ENCODE measurements at regions not wholly inside any gene's neighbourhood (a gene's known extent, or its start where the extent isn't known, plus 50 kb on each side); places are given as distances from the start of the nearest gene placed in this dataset.

DNA sequence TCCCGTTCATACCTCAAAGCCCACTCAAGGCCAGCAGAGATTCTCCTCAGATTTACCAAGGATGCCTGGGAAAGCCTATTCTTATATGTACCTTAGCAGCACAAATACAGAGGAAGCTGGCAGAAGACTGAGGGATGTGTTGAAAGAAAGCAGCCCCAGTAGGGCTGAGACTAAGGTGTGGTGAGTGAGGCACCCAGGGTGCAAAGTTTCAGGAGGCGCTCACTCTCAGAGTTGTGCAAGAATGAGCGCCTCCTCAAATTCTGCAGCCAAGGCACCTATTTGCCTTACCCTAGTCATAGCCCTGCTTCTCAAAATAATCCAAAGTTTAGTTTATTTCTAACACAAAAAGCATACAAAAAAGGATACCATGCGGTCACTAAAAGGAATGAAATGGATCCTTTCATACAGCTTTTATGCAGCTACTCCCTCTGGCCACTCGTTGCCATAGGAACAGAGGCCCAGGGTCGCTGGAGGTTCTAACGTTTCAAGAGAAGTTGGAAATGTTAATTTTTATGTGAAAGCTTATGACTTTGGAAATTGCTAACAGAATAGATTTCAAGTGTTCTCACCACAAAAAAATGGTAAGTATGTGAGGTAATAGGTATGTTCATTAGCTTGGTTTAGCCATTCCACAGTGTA lies 79.7 kb upstream of the SMIM23 start:
- Histone ChIP-seq H3K4me3 (no peak overlapping the region), H3K27ac (no peak overlapping the region), H3K9me3 (no peaks in the 10 kb centered on the region), H3K4me1 (no peaks in the 10 kb centered on the region), H3K36me3 (no peaks in the 10 kb centered on the region), H3K27me3 (no peaks in the 10 kb centered on the region)
- DNase-seq = no peak
- no peak for ATAC-seq
- intact Hi-C loops (cut with DNase I; ENCODE audit: low total_unique reads) (no loop called here), in situ Hi-C loops (cut with MboI; ENCODE audit: low sequenced_read_pairs in 4 of 4) (no loop called here)
- TF ChIP-seq POLR2A (IDR thresholded peaks at IDR 0.05) (no peak), CTCF (IDR thresholded peaks at IDR 0.05 in 4 of 5, conservative IDR thresholded peaks at IDR 0.05 in 1 of 5) (no peak)

DNA sequence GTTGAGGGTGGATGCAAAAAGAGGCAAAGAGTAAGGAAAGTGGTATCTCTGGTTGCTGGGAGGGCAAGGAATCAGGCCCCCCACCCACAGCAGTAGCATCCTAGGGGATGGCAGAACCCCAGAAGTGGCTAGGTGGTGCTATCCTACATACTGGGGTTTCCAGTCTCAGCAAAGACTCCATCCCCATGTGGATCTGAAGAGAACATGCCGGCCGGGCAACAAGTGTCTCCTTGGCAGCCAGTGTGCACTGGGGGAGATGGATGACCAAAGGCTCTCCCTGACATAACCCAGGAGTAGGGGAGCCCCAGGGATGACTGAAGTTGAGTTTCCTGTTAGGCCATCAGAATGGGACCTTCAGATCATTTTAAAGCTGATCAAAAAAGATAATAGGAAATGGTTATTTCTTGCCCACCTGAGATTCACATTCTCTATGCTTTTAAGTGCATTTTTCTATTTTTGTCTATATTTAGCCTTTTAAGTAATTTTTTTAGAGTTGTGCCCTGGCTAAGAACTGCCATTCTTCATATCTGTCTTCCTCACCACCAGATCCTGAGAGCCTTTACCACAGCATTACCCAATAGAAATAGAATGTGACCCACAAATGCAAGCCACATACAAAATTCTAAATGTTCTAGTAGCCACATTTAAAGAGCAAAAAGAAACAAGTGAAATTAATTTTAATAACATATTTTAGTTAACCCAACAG lies 78.7 kb upstream of the SMIM23 start:
- no peaks in the 10 kb centered on the region for H3K27me3 ChIP-seq
- intact Hi-C loops (cut with DNase I; ENCODE audit: low total_unique reads) (no loop called here), in situ Hi-C loops (cut with MboI; ENCODE audit: low sequenced_read_pairs in 4 of 4) (no loop called here)
- H3K36me3 ChIP-seq = no peaks in the 10 kb centered on the region
- DNase-seq (no peak), ATAC-seq (no peak)
- H3K4me1 ChIP-seq = no peaks in the 10 kb centered on the region
- no peak overlapping the region for H3K27ac ChIP-seq
- H3K4me3 ChIP-seq = no peak overlapping the region
- H3K9me3 ChIP-seq = no peaks in the 10 kb centered on the region
- TF ChIP-seq POLR2A (IDR thresholded peaks at IDR 0.05) (no peak), CTCF (IDR thresholded peaks at IDR 0.05 in 4 of 5, conservative IDR thresholded peaks at IDR 0.05 in 1 of 5) (no peak)

DNA sequence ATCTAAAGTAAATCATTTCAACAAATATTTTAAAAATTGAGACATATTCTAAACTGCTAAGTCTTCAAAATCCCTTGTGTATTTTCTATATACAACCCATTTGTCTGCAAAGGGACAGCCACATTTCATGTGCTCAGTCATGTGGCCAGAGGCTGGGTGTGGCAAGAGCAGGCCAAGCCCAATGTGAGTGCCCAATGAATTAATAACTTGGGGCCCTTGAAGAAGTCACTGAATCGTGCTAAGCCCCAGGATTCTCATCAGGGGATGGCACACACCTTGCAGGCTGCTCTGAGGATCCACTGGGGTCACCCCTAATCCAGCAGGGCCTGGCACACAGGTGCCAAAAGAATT lies 78.2 kb upstream of the SMIM23 start:
- Histone ChIP-seq H3K4me3 (no peak overlapping the region), H3K4me1 (no peaks in the 10 kb centered on the region), H3K9me3 (no peaks in the 10 kb centered on the region), H3K27ac (no peak overlapping the region), H3K27me3 (no peaks in the 10 kb centered on the region), H3K36me3 (no peaks in the 10 kb centered on the region)
- in situ Hi-C loops (cut with MboI; ENCODE audit: low sequenced_read_pairs in 4 of 4) = no loop called here
- TF ChIP-seq POLR2A (IDR thresholded peaks at IDR 0.05) = no peak
- no peak for TF ChIP-seq CTCF (IDR thresholded peaks at IDR 0.05 in 4 of 5, conservative IDR thresholded peaks at IDR 0.05 in 1 of 5)
- intact Hi-C loops (cut with DNase I; ENCODE audit: low total_unique reads) = no loop called here
- no peak for DNase-seq
- ATAC-seq = no peak

DNA sequence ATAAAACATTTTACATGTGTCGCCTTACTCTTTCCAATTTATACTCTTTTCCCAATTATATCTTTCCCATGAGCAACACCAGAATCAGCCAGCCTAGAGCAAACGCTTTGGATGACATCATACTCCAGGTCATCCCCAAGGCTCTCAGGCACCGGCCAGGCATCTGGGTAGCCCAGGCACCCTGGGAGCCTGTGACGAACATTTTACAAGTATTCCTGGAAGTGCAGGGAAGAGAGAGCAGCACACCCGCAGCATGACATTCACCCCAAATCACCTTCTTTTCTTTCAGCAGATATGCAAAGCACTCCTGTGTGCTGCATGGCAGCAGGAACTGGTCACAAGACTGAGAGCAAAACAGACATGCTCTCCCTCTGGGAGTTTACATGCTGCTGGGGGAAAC lies 75.7 kb upstream of the SMIM23 start:
- Histone ChIP-seq H3K27me3 (no peaks in the 10 kb centered on the region), H3K36me3 (no peaks in the 10 kb centered on the region), H3K4me3 (no peak overlapping the region), H3K27ac (no peak overlapping the region), H3K4me1 (no peaks in the 10 kb centered on the region), H3K9me3 (no peaks in the 10 kb centered on the region)
- in situ Hi-C loops (cut with MboI; ENCODE audit: low sequenced_read_pairs in 4 of 4) (no loop called here), intact Hi-C loops (cut with DNase I; ENCODE audit: low total_unique reads) (no loop called here)
- ATAC-seq (no peak), DNase-seq (no peak)
- TF ChIP-seq CTCF (IDR thresholded peaks at IDR 0.05 in 4 of 5, conservative IDR thresholded peaks at IDR 0.05 in 1 of 5) = no peak
- TF ChIP-seq POLR2A (IDR thresholded peaks at IDR 0.05) = no peak

Data from gastrocnemius medialis (tissue), 4 donors.